NCI-H82 (cell line): ENCODE measurements at regions not wholly inside any gene's neighbourhood (a gene's known extent, or its start where the extent isn't known, plus 50 kb on each side); places are given as distances from the start of the nearest gene placed in this dataset.
"Not testable (repeated sequence)": the region's sequence is repeated elsewhere in the genome, so short reads cannot be mapped to it uniquely, and the experiment has no call there.

Experiments
- DNase-seq: peaks from one replicate; lab custom pipeline; 2025; lab: John Stamatoyannopoulos, UW

DNA sequence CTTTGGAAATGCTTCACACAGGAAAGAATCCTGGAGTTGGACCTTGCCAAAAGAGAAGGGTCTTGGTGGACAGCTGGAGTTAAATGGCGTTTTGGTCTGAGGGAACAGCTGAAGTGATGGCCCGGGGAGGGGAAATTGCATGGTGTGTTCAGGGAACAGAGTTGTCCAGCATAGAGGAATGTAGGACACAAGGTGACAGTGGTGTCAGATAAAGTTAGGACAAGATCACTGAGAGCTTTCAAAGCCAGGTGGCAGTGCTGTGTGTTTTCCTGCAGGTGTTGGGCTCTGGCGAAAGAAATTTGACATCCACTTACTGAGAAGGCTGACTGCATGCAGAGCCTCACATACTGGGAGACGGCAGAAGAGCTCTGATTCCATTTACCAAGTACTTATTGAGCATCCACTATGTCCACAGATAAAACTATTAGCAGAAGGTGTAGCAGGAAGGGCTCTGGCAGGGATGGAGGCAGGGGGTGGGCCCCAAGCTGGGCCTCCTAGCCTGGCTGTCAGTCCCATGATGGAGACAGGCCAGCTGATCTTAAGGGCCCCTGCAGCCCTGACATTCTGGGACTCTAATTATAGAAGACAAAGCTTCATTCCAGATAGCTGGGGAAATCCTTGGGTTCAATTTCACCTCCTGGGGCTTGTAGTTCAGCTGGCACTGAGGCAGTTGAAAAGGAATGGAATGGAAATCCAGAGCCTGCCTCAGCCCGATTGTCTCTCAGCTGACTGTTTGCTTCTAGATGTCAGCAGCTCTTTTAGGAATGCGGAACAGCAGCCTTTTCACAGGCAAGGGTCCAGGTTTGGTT, 150.2 kb upstream of the MAMLD1 start:
- DNase-seq = no peak

DNA sequence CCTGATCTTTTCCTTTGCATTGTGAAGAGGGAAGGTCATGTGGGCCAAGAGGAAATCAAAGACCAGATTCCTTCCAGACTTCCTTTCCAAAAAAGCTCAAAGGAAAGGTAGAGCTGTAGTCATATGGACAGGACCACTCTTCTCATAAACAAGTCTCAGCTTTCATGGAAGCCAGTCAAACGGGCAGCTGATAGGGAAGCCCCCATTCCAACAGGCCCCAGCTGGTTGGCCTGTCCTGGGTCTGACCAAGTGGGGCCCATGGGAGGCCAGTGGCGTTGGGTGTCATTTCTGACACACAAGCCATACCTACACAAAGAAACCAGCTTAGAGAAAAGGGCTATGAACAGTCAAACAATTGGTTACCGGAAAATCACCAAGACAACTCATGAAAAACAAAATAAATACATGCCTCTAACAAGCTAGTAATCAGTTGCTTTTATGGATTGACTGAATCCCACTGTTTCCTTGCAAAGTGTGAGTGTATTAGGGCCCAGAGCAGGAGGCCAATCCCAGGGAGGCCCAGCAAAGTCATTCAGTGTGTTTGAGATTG, 149.6 kb upstream of the MAMLD1 start:
- no peak for DNase-seq

DNA sequence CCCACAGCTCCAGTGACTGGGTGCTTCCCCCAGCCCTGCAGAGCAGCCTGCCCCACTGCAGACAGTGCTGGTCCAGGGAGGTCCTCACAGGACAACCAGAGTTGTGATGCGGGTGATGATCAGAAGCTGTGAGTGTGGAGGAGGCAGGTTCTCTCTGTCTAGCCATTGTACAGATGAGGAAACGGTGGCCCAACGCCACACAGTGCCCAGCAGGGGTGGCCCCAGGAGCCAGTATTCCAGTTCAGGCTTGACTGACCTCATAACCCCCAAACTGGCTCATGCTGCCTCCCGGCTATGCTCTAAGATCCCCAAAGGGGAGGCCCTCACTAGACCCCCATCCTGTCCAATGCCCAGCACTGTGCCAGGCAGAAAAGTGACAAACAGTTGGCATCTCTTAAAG, 147.1 kb upstream of the MAMLD1 start:
- DNase-seq = not testable (repeated sequence)

DNA sequence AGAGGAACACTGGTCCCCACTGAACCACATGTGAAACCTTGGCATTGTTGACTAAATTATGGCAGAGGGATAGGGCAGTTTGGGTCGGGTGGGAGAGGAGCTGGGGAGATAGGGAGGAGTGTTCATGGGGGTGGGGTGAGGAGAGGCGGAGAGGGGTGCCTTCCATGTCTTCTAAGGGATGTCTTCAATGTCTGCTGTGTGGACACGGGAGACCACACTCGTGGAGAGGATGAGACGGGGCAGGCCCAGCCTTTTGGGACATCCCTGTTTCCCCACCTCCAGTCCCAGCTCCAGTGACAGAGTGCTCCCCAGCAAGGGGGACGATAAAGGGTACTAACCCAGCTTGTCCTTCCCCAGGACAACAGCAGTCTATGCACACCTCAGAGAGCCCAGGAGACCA, 146.4 kb upstream of the MAMLD1 start:
- no peak for DNase-seq

DNA sequence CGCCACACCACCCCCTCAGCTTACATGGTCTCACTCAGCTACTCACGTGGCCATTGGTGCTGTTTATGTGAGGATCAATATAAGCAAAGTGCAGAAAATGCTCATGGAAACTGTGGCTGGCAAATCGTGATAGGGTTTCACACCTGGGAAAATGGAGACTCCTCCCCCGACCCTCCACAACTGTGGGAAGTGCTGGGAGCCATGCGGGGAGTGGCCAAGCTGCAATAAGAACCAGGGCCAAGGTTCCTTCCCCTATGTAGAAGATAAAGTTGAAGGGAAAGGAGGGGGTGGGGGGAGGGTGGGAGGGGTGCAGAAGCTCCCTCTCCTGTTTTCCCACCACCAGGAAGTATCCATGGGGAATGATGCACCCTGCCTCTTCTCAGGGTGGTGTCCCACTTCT, 145.5 kb upstream of the MAMLD1 start:
- DNase-seq = no peak

DNA sequence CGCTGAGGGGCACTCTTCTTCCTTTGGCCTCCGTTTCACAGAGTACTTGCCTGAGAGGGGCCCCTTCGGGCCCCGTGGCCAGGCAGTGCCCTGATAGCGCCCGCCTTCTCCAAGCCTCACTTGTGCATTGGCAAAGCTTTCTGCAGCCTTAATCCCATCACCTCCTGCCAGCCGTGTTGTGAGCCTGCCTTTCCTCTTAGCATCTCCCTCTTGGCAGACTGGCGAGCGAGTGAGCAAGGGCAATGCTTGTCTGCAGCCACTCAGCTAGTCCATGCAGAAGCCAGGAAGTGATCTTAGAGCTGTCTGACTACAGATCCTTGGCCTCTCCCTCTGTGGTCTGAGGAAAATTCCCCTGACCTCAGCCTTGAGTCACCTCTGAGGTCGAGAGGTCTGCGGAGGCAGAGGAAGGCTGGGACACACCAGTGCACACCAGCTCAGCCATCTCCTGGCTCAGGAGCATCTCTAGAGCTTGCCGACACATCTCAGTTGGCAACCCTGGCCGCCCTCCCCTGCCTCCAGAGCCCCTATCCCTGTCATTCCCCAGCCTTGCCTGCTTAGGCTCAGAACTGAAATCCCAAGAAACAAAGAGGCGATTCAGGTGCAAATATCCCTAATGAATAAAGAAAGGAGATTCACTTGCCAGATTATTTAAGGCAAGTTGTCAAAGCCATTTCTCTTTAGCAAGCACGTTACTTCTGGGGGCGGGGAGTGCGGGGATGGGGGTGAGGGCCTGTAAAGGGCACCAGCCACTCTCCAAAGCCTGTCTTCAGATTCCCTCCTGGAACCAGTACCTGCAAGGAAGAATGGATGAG, 143.5 kb upstream of the MAMLD1 start:
- DNase-seq = no peak

DNA sequence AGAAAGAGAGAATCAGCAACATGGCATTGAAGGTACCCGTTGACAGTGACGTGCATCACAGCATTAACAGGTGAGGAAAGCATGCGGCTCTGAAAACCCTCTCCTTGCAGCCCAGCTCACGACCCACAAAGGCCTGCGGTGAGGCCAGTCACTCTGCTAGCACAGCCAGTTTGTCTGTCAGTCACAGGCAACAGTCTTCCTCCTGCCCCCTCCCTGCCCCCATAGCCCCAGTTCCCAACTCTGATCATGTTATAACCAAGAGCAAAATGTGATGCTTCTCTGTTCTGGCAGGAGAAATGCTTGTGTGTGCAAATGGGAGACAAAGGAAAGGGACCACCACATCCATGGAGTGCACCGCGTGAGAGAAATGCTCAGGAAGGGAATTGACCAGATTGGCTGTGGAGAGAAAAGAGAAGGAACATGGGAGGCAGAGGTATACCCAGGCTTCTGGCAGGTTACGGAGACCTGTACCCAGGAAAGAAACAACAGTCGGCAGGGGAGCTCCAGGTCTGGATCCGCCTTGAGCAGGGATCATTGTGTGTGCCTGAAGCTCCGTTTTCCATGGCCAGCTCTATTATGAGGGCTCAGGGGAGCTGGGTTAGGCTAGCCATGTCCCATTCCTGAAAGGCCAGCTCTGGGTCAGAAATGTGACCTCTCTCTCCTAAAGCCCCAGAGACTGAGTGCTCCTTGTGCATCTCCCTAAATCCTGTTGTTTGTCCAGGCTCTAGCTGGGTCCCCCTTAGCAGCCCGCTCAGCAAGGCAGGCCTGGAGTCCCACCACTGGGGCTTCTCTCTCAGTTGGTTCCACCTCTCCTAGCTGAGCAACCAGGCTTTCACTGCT, 139.7 kb upstream of the MAMLD1 start:
- DNase-seq = no peak

DNA sequence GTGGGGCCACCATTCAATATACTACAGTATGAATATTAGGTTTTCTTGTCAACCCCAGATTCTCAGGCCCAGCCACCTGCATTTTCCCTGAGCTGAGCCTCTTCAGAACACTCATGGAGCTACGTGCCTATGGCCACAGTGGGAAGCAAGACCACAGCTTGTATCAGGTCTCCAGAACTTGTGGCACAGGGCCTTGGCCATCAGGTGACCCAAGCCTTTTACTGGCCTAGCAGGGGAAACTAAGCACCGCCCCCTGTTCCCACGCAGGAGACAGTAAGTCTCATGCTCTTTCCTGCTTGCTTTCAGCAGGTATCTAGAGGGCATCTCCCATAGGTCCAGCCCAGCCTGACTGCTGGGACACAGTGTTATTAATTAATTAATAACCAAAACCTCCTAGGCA, 138.4 kb upstream of the MAMLD1 start:
- no peak for DNase-seq

DNA sequence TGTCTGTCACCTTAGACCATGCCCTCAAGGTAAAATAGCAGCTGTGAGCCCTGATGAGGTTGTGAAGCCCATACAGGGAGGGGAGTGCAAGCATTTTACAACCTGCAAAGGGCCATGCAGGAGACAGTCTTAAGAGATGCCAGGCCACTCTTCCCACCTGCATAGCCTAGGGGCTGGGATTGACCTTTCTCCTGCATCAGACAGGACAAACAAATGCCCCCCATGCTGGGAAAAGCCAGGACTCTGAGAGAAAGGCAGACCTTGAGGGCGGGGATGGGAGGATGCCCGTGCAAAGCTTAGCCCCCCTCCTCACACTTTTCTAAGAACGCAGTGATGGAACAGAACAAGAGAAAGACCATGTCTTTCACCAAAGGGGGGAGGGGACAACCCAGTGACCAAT, 137.9 kb upstream of the MAMLD1 start:
- no peak for DNase-seq

DNA sequence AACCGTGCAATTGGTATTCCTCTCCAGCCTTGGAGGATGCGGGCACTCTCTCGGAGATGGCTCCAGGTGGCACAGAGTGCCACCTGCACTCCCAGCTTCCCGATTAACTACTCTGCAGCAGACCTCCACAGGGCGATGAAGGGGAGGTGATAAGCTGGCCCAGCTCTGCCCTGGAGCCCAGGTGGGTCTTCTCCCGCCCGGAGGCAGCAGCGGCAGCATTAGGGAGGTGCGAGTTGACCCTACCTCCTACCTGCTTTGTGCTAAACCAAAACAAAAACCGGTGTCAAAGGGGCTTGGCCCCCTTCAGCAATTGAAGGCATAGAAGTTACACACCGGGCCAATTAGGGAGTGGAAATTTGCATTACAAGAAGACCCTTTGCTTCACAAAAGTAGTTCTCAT, 137.4 kb upstream of the MAMLD1 start:
- no peak for DNase-seq

DNA sequence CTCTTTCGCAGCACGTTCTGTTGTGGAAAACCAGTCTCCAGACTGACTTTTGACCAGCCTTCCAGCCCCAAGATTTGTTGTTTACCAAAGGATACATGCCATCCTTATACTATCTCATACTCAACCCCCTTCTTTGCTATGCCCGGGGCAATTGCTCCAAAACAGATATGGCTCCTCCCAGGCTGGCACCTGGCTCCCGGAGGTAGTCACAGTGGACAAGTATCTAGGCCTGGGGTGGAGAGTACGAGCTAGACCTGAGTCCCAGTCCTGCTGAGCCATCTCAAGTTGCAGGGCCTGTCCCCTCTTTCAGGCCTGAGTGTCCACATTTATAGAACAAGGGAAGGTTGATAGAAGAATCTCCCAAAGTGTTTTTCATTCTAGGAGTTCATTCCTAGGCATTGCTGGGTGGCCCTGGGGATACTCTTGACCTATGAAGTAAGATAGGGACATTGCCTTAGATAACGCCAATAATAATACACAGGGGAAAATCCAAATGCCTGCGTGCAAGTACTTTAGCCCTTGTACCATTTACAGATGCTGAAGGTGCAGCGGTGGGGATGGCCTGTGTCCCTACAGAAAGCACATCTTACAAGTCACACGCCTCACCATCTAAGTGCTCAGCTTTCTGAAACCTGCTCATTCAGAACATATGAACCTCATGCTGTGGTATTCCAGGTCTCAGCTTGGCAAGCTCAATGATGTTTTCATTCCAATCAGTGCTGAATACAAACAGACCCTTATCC, 136.7 kb upstream of the MAMLD1 start:
- DNase-seq = no peak

DNA sequence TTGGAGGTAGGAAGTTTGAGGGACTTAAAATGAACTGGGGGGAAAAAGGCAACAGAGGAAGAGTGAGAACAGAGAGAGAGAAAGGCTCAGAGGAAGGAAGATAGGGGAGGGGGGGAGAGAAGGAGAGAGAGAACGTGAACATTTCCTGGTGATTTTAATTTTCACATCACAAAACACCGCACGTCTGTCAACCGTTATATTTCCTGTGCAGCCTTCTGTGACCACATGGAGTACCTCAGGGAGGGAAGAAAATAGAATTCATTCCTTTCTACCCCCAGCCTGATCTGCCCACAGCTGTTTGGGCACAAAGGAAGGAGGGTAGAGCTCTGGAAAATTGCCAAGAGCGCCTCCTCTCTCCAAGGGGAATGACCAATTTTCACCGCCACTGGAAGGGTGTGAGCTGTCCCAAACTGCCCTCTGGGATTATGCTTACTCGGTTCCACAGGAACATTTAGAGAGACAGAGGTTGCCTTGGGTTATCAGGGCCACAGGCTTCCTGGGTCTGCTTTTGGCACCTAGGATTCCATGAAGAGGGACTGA, 135.7 kb upstream of the MAMLD1 start:
- no peak for DNase-seq

DNA sequence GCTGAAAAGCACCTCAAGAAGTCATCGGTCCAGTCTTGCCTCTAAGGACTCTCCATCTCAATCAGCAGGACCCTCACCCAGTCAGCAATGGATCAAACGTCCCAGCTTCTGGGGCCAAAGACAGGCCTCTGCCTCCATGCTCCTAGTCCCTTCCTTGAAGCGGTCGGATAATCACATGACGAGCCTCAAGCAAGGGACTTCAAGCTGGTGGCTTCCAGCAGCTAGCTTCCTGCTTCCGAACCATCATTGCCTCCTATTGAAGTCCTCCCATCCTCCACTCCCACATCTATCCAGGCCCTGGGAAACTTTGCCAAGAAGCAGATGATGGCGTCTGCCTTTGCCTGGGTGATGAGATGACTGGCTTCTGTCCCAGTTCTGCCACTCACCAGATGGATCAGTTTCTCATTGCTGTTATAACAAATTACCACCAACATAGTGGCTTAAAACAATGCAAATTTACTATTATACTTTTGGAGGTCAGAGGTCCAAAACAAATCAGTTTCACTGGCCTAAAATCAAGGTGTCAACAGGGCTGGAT, 135.2 kb upstream of the MAMLD1 start:
- no peak for DNase-seq

DNA sequence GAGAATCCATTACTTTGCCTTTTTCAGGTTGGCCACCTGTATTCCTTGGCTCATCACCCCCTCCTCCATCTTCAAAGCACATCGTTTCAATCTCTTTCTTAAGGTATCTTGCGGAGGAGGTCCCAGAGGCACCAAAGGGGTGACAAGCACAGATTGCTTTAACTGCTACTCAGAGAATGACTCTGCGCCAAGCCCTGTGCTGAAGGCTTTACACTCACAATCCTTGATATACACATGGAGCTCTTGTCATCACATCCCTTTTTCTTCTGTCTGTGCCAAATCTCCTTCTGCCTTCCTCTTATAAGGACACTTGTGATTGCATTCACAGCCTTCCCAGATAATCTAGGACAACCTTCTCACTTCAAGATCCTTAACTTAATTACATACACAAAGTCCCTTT, 134.7 kb upstream of the MAMLD1 start:
- DNase-seq = no peak

DNA sequence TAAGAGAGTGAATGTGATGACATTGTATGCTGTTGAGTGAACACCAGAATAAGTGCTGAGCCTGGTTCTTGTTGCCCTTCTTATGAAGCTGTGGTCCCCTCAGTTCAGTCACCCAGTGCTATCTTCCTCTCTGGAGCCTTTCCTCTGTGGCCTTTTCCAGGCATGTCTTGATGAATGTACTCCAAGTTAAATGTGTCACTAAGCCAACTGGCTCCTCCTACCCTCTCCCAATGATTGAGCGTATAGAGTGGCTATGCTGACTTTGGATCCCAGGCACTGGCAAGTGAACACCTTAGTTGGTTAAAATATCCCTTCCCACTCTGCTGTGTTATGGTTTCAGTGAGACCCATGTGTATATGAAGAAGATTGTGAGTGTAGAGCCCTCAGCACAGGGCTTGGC, 134.1 kb upstream of the MAMLD1 start:
- DNase-seq = no peak

DNA sequence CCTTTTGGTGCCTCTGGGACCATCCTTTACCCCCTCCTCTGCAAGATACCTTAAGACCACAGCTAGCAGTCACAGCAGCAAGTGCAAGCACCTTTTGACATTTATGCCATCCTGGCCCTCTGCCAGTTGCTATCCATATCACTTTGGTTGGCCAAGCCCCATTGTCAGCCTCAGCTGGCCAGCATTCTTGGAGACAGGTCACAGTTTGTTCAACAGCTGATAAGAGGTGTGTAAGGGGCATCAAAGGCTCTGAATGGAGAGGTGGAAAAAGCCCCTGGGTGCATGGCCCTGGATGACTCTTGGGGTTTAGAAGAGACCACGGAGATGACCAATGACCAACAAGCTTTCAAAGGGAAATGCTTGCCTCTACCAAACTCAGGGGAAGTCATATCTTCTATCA, 133.6 kb upstream of the MAMLD1 start:
- no peak for DNase-seq

DNA sequence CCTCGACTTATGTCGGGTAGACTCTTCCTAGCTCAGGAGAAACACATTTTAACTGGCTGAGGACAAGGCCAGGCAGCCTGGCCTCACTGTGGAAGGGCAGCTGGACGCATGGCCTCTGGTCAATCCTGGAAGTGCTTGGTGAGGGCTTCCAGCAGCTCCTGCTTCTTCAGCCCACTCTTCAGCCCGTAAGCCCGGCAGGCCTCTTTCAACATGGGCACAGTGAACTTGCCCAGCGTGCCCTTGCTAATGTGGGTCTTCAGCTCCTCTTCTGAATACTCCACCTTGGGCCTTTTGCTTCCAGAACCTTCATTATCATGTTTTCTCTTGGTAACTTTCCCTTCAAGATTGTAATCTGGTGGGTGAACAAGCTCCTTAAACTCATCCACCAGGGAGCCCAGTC, 132.2 kb upstream of the MAMLD1 start:
- not testable (repeated sequence) for DNase-seq

DNA sequence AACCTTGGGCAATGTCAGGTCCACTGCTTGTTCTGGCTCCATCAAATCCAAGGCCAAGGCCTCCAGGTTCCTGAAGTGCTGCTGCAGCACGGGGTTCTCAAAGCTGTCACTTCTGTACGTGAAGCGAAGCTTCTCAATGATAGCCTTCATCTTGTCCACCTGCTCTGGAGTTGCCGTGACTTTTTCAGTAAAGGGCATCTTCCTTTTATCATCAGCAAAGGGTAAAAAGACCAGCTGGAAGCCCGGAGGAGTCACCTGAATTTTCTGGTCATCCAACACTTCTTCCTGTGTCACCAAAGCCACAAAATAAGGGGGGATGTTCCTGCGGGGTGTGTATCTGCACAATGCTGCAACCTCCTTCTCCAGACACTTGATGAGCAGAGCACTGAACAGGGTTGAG, 131.7 kb upstream of the MAMLD1 start:
- not testable (repeated sequence) for DNase-seq

DNA sequence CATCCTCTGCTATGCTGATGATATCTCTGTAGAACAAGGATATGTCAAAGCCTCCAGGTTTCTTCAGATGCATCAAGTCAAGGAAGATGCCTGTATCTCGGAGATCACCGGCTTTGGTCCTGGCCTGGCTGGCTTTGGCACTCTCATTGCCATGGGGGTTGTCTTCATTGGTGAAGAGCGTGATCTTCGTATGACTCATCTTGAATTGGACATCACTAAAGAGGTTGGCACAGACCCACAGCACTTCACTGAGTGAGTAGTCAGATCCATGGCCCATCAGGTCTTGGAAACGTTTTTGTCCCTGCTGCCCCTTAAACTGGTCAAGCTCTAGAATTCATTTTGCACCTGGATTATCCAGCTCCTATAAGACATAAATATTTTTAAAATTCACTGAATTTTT, 130.9 kb upstream of the MAMLD1 start:
- DNase-seq = not testable (repeated sequence)

DNA sequence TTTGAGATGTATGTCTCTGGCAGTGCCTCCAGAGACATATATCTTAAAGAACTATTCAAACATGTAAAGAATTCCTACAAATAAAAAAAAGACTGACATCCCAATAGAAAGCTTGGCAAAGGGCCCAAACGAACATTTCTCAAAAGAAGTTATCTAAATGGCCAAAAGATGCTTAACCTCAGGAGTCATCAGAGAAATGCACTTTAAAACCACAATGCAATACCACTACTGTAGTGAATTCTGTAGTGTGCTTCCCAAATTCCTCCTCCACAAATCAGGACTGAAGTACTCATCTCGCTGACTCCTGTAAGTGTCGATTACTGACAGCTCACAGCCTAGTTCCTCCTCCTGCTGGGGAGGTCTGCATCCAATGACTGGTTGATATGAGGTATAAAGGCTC, 129.0 kb upstream of the MAMLD1 start:
- DNase-seq = no peak

DNA sequence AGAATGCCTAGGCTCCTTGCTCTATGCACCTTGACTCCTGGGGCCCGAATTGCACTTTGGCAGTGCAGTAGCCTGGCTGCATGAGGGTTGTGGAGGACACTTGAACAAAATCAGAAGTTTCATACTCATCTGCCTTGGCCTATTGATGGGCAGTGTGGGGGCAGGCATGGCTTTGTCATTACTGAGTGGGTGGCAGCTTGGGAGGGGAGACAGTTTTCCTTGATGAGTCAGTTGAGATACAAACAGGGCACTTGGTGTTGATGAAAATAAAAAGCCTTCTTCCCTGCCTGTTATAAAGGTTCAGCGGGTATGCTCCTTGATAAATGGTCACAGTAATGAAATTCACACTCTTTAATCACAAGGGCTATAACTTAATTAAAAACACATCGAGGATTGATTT, 126.8 kb upstream of the MAMLD1 start:
- DNase-seq = no peak
